GM12872 (cell line): ENCODE measurements at regions not wholly inside any gene's neighbourhood (a gene's known extent, or its start where the extent isn't known, plus 50 kb on each side); places are given as distances from the start of the nearest gene placed in this dataset.

Source experiments
- CTCF ChIP-seq: IDR thresholded peaks from 3 replicates; pipeline ENCODE4 v1.5.1; 2011; ENCODE audit warnings: low read depth, mild to moderate bottlenecking, low read length, moderate library complexity; ENCODE audit not compliant: insufficient read depth

GRCh38 chr7:46747869-46748576 is 827.0 kb upstream of the IGFBP3 start:
- no peak for TF ChIP-seq CTCF

GRCh38 chr7:46746695-46747687 is 825.9 kb upstream of the IGFBP3 start:
- TF ChIP-seq CTCF = no peak

- TF ChIP-seq CTCF = no peak
Measured at GRCh38 chr7:46745707-46746090, 824.6 kb upstream of the IGFBP3 start.

- no peak for TF ChIP-seq CTCF
Measured at GRCh38 chr7:46744957-46745706, 824.1 kb upstream of the IGFBP3 start.

- no peak for TF ChIP-seq CTCF
Measured at GRCh38 chr7:46742601-46743000, 821.5 kb upstream of the IGFBP3 start.

GRCh38 chr7:46741938-46742540 is 821.0 kb upstream of the IGFBP3 start:
- no peak for TF ChIP-seq CTCF
